WTC11 (cell line): ENCODE measurements at regions not wholly inside any gene's neighbourhood (a gene's known extent, or its start where the extent isn't known, plus 50 kb on each side); places are given as distances from the start of the nearest gene placed in this dataset.
A peak's percentile ranks its signal among the peaks of the same experiment; 100 is the strongest.

Source experiments
- ATAC-seq: fragments of 200-7000 bp; cut with Tn5 transposase; 2 replicates; pipeline ENCODE4 v1.10.0; 2021; ENCODE audit warnings: mild to moderate bottlenecking, moderate library complexity
- CTCF ChIA-PET: fragments of 300-600 bp; sonication (Branson Sonifier 250); formaldehyde crosslinking; loops from one replicate; lab custom pipeline; 2021; ENCODE audit warnings: antibody characterized with exemption; lab: Charles Lee
- POLR2A ChIA-PET: fragments of 350-600 bp; sonication (Branson Sonifier 250); formaldehyde crosslinking; loops from one replicate; lab custom pipeline; 2021; ENCODE audit warnings: antibody characterized with exemption; lab: Charles Lee
- DNase-seq: peaks from one replicate; pipeline ENCODE4 v3.0.0; 2021; ENCODE audit warnings: low spot score
- H3K27ac Mint-ChIP-seq: 2 replicates; pipeline ENCODE4 v1.8.0; 2021; ENCODE audit warnings: mixed read lengths
- H3K27me3 Mint-ChIP-seq: 2 replicates; pipeline ENCODE4 v1.8.0; 2021; ENCODE audit warnings: low read depth, mild to moderate bottlenecking, moderate library complexity, mixed read lengths
- H3K36me3 Mint-ChIP-seq: 2 replicates; pipeline ENCODE4 v1.8.0; 2021; ENCODE audit warnings: mixed read lengths
- H3K4me1 Mint-ChIP-seq: 2 replicates; pipeline ENCODE4 v1.8.0; 2022; ENCODE audit warnings: mixed read lengths
- H3K4me3 Mint-ChIP-seq: 2 replicates; pipeline ENCODE4 v1.8.0; 2021; ENCODE audit warnings: mild to moderate bottlenecking, moderate library complexity, mixed read lengths
- H3K9me3 Mint-ChIP-seq: 2 replicates; pipeline ENCODE4 v1.8.0; 2021; ENCODE audit warnings: mixed read lengths
- ELF4 ChIP-seq: sonication (generic); formaldehyde crosslinking; IDR thresholded peaks from 2 replicates; pipeline ENCODE4 v1.8.1; 2022; ENCODE audit warnings: low read depth, mild to moderate bottlenecking, moderate library complexity, missing genetic modification reagents
- GRHL2 ChIP-seq: fragments of 250-450 bp; sonication (Bioruptor Pico); IDR thresholded peaks from 2 replicates; pipeline ENCODE4 v1.8.0; 2022; ENCODE audit warnings: mild to moderate bottlenecking, moderate library complexity; ENCODE audit not compliant: insufficient replicate concordance, severe bottlenecking
- JUN ChIP-seq: sonication (generic); formaldehyde crosslinking; IDR thresholded peaks from 2 replicates; pipeline ENCODE4 v1.8.0; 2023; ENCODE audit warnings: mild to moderate bottlenecking, missing genetic modification reagents
- KAT7 ChIP-seq: sonication (generic); formaldehyde crosslinking; IDR thresholded peaks from 2 replicates; pipeline ENCODE4 v1.8.1; 2023; ENCODE audit warnings: missing genetic modification reagents, mild to moderate bottlenecking, borderline replicate concordance
- MYBL2 ChIP-seq: sonication (generic); formaldehyde crosslinking; IDR thresholded peaks from 2 replicates; pipeline ENCODE4 v1.8.1; 2023; ENCODE audit warnings: mild to moderate bottlenecking, moderate library complexity, missing genetic modification reagents
- NR1H2 ChIP-seq: sonication (generic); formaldehyde crosslinking; IDR thresholded peaks from 2 replicates; pipeline ENCODE4 v1.9.0; 2021; ENCODE audit warnings: mild to moderate bottlenecking, moderate library complexity, missing genetic modification reagents
- PRRX2 ChIP-seq: fragments of 250-450 bp; sonication (Bioruptor Pico); IDR thresholded peaks from 2 replicates; pipeline ENCODE4 v1.8.0; 2021; ENCODE audit warnings: mild to moderate bottlenecking
- TCF7 ChIP-seq: sonication (generic); formaldehyde crosslinking; IDR thresholded peaks from 2 replicates; pipeline ENCODE4 v1.8.0; 2022; ENCODE audit warnings: mild to moderate bottlenecking, low read depth, missing genetic modification reagents, moderate library complexity
- TEAD1 ChIP-seq: sonication (generic); formaldehyde crosslinking; IDR thresholded peaks from 2 replicates; pipeline ENCODE4 v1.8.0; 2022; ENCODE audit warnings: mild to moderate bottlenecking, missing genetic modification reagents
- TEAD4 ChIP-seq: sonication (generic); formaldehyde crosslinking; IDR thresholded peaks from 2 replicates; pipeline ENCODE4 v1.8.0; 2022; ENCODE audit warnings: mild to moderate bottlenecking, missing genetic modification reagents
- ZNF138 ChIP-seq: sonication (generic); formaldehyde crosslinking; conservative IDR thresholded peaks from 2 replicates; pipeline ENCODE4 v1.8.1; 2022; ENCODE audit warnings: mild to moderate bottlenecking, moderate library complexity, missing genetic modification reagents
- TF ChIP-seq, protein P1 (sequence below): sonication (generic); formaldehyde crosslinking; IDR thresholded peaks from 2 replicates; pipeline ENCODE4 v1.8.1; 2023; ENCODE audit warnings: mild to moderate bottlenecking, missing genetic modification reagents
- TF ChIP-seq, protein P2 (sequence below): fragments of 250-450 bp; sonication (Bioruptor Pico); IDR thresholded peaks from 2 replicates; pipeline ENCODE4 v1.9.0; 2021; ENCODE audit warnings: mild to moderate bottlenecking
- TF ChIP-seq, protein P3 (sequence below): sonication (generic); formaldehyde crosslinking; IDR thresholded peaks from 2 replicates; pipeline ENCODE4 v1.8.1; 2023; ENCODE audit warnings: mild to moderate bottlenecking, missing genetic modification reagents
- TF ChIP-seq, protein P4 (sequence below): sonication (generic); formaldehyde crosslinking; IDR thresholded peaks from 2 replicates; pipeline ENCODE4 v1.8.0; 2022; ENCODE audit warnings: mild to moderate bottlenecking, missing genetic modification reagents
- TF ChIP-seq, protein P5 (sequence below): fragments of 200-600 bp; IDR thresholded peaks from 2 replicates; pipeline ENCODE4 v1.8.0; 2022; ENCODE audit warnings: antibody characterized with exemption
- TF ChIP-seq, protein P6 (sequence below): sonication (generic); formaldehyde crosslinking; IDR thresholded peaks from 2 replicates; pipeline ENCODE4 v1.8.1; 2022; ENCODE audit warnings: mild to moderate bottlenecking, moderate library complexity, missing genetic modification reagents
- TF ChIP-seq, protein P7 (sequence below): sonication (generic); formaldehyde crosslinking; IDR thresholded peaks from 2 replicates; pipeline ENCODE4 v1.8.0; 2022; ENCODE audit warnings: mild to moderate bottlenecking, missing genetic modification reagents
- TF ChIP-seq, protein P8 (sequence below): fragments of 250-450 bp; sonication (Bioruptor Pico); conservative IDR thresholded peaks from 2 replicates; pipeline ENCODE4 v1.9.0; 2021; ENCODE audit warnings: mild to moderate bottlenecking
- TF ChIP-seq, protein P9 (sequence below): fragments of 250-450 bp; sonication (Bioruptor Pico); IDR thresholded peaks from 2 replicates; pipeline ENCODE4 v1.8.0; 2021; ENCODE audit warnings: mild to moderate bottlenecking

DNA sequence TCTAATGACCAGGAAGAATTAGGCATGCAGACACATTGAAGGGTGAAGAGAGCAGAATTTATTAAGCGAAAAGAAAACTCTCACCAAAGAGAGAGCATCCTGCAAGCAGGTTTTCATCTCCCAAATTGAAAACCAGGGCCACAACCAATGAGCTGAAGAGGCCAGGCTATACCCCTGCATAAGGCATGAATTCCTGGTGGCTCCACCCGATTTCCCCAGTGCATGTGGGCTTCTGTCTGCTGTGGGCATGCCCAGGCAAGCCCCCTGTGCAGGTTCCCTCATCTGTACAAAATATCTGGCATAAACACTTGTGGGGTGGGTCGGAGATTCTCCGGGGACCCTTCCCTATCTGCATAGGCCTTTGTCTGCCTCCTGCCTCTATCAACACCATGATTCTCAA lies 621.6 kb upstream of the LRRTM1 start:
- CTCF ChIA-PET: no interaction called here
- POLR2A ChIA-PET: no interaction called here
- peaks cover 24% of the 10 kb centered on the region for H3K4me1 Mint-ChIP-seq
- ATAC-seq: no peak; the same call in 1 of the 2 replicates
- H3K4me3 Mint-ChIP-seq: no peak overlapping the region
- H3K27ac Mint-ChIP-seq: peak overlapping the region; percentile 31; the same call in 1 of the 2 replicates
- DNase-seq: no peak
- TF ChIP-seq JUN (CRISPR knock-in tag) (no peak), NR1H2 (CRISPR knock-in tag) (no peak), TCF7 (CRISPR knock-in tag) (no peak), ZNF138 (CRISPR knock-in tag) (no peak), MYBL2 (CRISPR knock-in tag) (no peak)
- TF ChIP-seq, protein P1, sequence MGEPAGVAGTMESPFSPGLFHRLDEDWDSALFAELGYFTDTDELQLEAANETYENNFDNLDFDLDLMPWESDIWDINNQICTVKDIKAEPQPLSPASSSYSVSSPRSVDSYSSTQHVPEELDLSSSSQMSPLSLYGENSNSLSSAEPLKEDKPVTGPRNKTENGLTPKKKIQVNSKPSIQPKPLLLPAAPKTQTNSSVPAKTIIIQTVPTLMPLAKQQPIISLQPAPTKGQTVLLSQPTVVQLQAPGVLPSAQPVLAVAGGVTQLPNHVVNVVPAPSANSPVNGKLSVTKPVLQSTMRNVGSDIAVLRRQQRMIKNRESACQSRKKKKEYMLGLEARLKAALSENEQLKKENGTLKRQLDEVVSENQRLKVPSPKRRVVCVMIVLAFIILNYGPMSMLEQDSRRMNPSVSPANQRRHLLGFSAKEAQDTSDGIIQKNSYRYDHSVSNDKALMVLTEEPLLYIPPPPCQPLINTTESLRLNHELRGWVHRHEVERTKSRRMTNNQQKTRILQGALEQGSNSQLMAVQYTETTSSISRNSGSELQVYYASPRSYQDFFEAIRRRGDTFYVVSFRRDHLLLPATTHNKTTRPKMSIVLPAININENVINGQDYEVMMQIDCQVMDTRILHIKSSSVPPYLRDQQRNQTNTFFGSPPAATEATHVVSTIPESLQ: no peak
- TF ChIP-seq, protein P2, sequence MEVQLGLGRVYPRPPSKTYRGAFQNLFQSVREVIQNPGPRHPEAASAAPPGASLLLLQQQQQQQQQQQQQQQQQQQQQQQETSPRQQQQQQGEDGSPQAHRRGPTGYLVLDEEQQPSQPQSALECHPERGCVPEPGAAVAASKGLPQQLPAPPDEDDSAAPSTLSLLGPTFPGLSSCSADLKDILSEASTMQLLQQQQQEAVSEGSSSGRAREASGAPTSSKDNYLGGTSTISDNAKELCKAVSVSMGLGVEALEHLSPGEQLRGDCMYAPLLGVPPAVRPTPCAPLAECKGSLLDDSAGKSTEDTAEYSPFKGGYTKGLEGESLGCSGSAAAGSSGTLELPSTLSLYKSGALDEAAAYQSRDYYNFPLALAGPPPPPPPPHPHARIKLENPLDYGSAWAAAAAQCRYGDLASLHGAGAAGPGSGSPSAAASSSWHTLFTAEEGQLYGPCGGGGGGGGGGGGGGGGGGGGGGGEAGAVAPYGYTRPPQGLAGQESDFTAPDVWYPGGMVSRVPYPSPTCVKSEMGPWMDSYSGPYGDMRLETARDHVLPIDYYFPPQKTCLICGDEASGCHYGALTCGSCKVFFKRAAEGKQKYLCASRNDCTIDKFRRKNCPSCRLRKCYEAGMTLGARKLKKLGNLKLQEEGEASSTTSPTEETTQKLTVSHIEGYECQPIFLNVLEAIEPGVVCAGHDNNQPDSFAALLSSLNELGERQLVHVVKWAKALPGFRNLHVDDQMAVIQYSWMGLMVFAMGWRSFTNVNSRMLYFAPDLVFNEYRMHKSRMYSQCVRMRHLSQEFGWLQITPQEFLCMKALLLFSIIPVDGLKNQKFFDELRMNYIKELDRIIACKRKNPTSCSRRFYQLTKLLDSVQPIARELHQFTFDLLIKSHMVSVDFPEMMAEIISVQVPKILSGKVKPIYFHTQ: no peak
- TF ChIP-seq, protein P3, sequence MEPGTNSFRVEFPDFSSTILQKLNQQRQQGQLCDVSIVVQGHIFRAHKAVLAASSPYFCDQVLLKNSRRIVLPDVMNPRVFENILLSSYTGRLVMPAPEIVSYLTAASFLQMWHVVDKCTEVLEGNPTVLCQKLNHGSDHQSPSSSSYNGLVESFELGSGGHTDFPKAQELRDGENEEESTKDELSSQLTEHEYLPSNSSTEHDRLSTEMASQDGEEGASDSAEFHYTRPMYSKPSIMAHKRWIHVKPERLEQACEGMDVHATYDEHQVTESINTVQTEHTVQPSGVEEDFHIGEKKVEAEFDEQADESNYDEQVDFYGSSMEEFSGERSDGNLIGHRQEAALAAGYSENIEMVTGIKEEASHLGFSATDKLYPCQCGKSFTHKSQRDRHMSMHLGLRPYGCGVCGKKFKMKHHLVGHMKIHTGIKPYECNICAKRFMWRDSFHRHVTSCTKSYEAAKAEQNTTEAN (CRISPR knock-in tag): no peak
- TF ChIP-seq, protein P4, sequence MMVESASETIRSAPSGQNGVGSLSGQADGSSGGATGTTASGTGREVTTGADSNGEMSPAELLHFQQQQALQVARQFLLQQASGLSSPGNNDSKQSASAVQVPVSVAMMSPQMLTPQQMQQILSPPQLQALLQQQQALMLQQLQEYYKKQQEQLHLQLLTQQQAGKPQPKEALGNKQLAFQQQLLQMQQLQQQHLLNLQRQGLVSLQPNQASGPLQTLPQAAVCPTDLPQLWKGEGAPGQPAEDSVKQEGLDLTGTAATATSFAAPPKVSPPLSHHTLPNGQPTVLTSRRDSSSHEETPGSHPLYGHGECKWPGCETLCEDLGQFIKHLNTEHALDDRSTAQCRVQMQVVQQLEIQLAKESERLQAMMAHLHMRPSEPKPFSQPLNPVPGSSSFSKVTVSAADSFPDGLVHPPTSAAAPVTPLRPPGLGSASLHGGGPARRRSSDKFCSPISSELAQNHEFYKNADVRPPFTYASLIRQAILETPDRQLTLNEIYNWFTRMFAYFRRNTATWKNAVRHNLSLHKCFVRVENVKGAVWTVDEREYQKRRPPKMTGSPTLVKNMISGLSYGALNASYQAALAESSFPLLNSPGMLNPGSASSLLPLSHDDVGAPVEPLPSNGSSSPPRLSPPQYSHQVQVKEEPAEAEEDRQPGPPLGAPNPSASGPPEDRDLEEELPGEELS (CRISPR knock-in tag): no peak
- TF ChIP-seq, protein P5, sequence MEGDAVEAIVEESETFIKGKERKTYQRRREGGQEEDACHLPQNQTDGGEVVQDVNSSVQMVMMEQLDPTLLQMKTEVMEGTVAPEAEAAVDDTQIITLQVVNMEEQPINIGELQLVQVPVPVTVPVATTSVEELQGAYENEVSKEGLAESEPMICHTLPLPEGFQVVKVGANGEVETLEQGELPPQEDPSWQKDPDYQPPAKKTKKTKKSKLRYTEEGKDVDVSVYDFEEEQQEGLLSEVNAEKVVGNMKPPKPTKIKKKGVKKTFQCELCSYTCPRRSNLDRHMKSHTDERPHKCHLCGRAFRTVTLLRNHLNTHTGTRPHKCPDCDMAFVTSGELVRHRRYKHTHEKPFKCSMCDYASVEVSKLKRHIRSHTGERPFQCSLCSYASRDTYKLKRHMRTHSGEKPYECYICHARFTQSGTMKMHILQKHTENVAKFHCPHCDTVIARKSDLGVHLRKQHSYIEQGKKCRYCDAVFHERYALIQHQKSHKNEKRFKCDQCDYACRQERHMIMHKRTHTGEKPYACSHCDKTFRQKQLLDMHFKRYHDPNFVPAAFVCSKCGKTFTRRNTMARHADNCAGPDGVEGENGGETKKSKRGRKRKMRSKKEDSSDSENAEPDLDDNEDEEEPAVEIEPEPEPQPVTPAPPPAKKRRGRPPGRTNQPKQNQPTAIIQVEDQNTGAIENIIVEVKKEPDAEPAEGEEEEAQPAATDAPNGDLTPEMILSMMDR: no peak
- TF ChIP-seq, protein P6, sequence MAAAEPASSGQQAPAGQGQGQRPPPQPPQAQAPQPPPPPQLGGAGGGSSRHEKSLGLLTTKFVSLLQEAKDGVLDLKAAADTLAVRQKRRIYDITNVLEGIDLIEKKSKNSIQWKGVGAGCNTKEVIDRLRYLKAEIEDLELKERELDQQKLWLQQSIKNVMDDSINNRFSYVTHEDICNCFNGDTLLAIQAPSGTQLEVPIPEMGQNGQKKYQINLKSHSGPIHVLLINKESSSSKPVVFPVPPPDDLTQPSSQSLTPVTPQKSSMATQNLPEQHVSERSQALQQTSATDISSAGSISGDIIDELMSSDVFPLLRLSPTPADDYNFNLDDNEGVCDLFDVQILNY (CRISPR knock-in tag): no peak
- TF ChIP-seq, protein P7, sequence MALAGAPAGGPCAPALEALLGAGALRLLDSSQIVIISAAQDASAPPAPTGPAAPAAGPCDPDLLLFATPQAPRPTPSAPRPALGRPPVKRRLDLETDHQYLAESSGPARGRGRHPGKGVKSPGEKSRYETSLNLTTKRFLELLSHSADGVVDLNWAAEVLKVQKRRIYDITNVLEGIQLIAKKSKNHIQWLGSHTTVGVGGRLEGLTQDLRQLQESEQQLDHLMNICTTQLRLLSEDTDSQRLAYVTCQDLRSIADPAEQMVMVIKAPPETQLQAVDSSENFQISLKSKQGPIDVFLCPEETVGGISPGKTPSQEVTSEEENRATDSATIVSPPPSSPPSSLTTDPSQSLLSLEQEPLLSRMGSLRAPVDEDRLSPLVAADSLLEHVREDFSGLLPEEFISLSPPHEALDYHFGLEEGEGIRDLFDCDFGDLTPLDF (CRISPR knock-in tag): no peak
- TF ChIP-seq, all 79 proteins: peak for 0
- Mint-ChIP-seq H3K27me3 (no peaks in the 10 kb centered on the region; the same call in 1 of the 2 replicates), H3K9me3 (peaks cover 26% of the 10 kb centered on the region), H3K36me3 (peaks cover 21% of the 10 kb centered on the region)

DNA sequence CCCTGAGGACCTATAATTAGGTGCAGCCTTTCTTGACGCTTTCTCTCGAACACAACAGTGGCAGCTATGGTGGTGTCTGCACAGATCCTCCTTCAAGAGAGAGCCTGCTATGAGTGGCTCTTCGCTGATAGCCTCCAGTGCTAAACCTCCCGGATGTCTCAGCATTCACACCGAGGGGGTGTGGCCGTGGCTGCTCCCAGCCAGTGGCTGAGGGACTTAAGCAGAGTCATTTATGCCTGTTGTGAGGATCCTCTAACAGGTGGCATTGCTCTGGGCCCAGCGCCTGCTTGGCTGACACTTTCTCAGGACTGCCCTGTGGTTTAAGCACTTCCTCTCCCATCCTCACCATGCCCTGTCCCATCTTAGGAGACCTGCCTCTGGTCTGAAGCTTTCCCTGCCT lies 592.0 kb upstream of the LRRTM1 start:
- Mint-ChIP-seq H3K4me1 (peaks cover 24% of the 10 kb centered on the region), H3K36me3 (no peaks in the 10 kb centered on the region), H3K4me3 (no peak overlapping the region), H3K27ac (no peak overlapping the region), H3K9me3 (0 out of 2 replicates have a peak, but pooled peaks cover 4% of the 10 kb centered on the region), H3K27me3 (no peaks in the 10 kb centered on the region)
- ATAC-seq (peak; percentile 87), DNase-seq (peak; percentile 21)
- ChIA-PET POLR2A (no interaction called here), CTCF (no interaction called here)
- TF ChIP-seq, protein P8, sequence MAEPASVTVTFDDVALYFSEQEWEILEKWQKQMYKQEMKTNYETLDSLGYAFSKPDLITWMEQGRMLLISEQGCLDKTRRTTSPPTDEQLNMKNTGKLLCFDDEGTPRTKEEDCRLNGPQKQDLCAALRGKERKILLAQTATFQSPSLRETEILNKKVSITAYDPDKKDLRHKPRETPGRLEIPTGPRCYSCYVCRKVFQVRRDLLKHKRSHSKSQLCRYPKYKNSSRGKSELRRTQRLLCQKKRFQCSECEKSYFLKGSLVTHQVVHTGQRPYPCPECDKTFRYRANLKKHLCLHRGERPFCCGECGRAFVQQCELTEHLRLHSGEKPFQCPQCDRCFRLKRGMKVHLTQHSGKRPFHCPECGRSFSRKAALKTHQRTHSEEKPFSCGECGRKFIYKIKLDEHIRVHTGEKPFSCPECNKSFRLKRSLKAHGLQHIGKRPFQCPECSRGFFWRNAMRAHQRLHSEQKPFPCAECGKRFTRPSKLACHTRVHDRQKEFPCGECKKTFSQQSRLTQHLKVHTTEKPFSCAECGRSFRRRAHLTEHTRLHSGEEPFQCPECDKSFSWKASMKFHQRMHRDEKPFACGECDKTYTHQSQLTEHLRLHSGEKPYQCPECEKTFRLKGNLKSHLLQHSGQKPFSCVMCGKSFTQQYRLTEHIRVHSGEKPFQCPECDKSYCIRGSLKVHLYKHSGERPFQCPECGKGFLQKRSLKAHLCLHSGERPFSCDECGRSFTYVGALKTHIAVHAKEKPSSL (CRISPR knock-in tag): no peak
- TF ChIP-seq, protein P9, sequence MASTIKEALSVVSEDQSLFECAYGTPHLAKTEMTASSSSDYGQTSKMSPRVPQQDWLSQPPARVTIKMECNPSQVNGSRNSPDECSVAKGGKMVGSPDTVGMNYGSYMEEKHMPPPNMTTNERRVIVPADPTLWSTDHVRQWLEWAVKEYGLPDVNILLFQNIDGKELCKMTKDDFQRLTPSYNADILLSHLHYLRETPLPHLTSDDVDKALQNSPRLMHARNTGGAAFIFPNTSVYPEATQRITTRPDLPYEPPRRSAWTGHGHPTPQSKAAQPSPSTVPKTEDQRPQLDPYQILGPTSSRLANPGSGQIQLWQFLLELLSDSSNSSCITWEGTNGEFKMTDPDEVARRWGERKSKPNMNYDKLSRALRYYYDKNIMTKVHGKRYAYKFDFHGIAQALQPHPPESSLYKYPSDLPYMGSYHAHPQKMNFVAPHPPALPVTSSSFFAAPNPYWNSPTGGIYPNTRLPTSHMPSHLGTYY (CRISPR knock-in tag): no peak
- no peak for TF ChIP-seq TEAD4 (CRISPR knock-in tag)
- no peak for TF ChIP-seq TEAD1 (CRISPR knock-in tag)
- no peak for TF ChIP-seq GRHL2 (CRISPR knock-in tag)
- TF ChIP-seq PRRX2 (CRISPR knock-in tag): no peak
- no peak for TF ChIP-seq KAT7
- TF ChIP-seq ELF4: no peak
